ENCODE measurements at regions not wholly inside any gene's neighbourhood (a gene's known extent, or its start where the extent isn't known, plus 50 kb on each side); places are given as distances from the start of the nearest gene placed in this dataset.

- H3K9me3 Mint-ChIP-seq = no peaks in the 10 kb centered on the region
- no peak overlapping the region for H3K9ac ChIP-seq (ENCODE audit: extremely low read depth, low read length, poor library complexity, severe bottlenecking)
- no peaks in the 10 kb centered on the region for H3K36me3 Mint-ChIP-seq (ENCODE audit: low read depth)
- H3K27me3 Mint-ChIP-seq (ENCODE audit: insufficient read depth) = no peaks in the 10 kb centered on the region
- no peak for TF ChIP-seq CTCF (conservative IDR thresholded peaks at IDR 0.05)
- DNase-seq = no peak
- H3K9me3 ChIP-seq (ENCODE audit: control insufficient read depth, low read length) = no peaks in the 10 kb centered on the region
- no peak overlapping the region for H3K27ac Mint-ChIP-seq
- H3K27ac ChIP-seq (ENCODE audit: low read depth, low read length) = no peak overlapping the region
- no peak overlapping the region for H3K4me3 ChIP-seq (ENCODE audit: low read length)
- H3K4me3 Mint-ChIP-seq = no peak overlapping the region
- no peaks in the 10 kb centered on the region for H3K4me1 Mint-ChIP-seq
- WGBS, 2 experiments (ENCODE audit: insufficient coverage in 1 of 2, insufficient read length in 1 of 2) = 92 to 100% methylated on average over 3 to 5 of the region's 5 CpGs
- H3K4me1 ChIP-seq (ENCODE audit: control insufficient read depth, insufficient read depth, low read length) = no peaks in the 10 kb centered on the region
- H3K27me3 ChIP-seq (ENCODE audit: control insufficient read depth, insufficient read depth, low read length, poor library complexity, severe bottlenecking) = no peaks in the 10 kb centered on the region
- H3K36me3 ChIP-seq (ENCODE audit: control insufficient read depth, insufficient read depth, low read length) = no peaks in the 10 kb centered on the region
These were observed 621.5 kb downstream of the CDH9 start for GRCh38 chr5:26416911-26417310.

DNA sequence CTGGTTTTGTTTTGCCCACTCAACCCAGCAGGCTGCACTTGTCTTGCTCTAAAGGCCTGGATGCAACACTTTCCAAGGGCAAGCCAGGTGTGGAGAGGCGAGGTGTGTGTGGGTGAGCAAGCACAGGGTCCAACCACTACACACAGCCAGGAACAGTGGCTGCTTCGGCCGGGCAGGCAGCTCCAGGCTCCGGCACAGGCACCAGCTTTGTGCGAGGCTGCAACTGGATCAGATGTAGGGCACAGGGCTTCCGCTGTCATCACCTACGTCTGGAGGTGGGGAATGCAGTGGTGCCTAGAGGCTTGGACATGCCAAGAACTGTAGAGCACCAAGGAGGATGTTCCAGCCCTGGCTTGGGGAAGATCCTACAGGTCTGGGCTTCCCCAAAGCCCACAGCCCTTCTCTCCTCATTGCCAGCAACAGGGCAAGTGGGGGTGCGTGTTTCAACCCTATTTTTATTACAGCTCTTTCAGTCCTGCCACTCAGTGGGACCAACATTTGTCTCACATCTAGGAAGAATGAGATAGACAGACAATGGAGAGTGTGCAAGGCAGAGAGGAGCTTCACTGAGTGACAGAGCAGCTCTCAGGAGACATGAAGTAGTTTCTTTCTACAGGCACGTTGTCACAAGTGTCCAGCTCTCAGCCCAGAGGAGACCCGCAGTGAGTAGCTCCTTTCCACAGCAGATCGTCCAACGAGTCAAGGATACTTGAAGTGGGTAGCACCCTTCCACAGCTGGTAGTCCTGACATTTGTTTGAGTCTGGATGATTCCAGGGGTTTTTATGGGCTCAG, 622.2 kb downstream of the CDH9 start:
- Histone ChIP-seq H3K27me3 (ENCODE audit: control insufficient read depth, insufficient read depth, low read length, poor library complexity, severe bottlenecking) (no peaks in the 10 kb centered on the region), H3K27ac (ENCODE audit: low read depth, low read length) (no peak overlapping the region), H3K9me3 (ENCODE audit: control insufficient read depth, low read length) (no peaks in the 10 kb centered on the region), H3K9ac (ENCODE audit: extremely low read depth, low read length, poor library complexity, severe bottlenecking) (no peak overlapping the region), H3K4me1 (ENCODE audit: control insufficient read depth, insufficient read depth, low read length) (no peaks in the 10 kb centered on the region), H3K36me3 (ENCODE audit: control insufficient read depth, insufficient read depth, low read length) (no peaks in the 10 kb centered on the region), H3K4me3 (ENCODE audit: low read length) (no peak overlapping the region)
- 94 to 98% methylated on average over 5 to 12 of the region's 12 CpGs for WGBS, 2 experiments (ENCODE audit: insufficient coverage in 1 of 2, insufficient read length in 1 of 2)
- no peaks in the 10 kb centered on the region for H3K9me3 Mint-ChIP-seq
- no peak for DNase-seq
- H3K27ac Mint-ChIP-seq = no peak overlapping the region
- TF ChIP-seq CTCF (conservative IDR thresholded peaks at IDR 0.05) = no peak
- no peaks in the 10 kb centered on the region for H3K36me3 Mint-ChIP-seq (ENCODE audit: low read depth)
- no peaks in the 10 kb centered on the region for H3K27me3 Mint-ChIP-seq (ENCODE audit: insufficient read depth)
- H3K4me3 Mint-ChIP-seq = no peak overlapping the region
- H3K4me1 Mint-ChIP-seq = no peaks in the 10 kb centered on the region

- H3K36me3 Mint-ChIP-seq (ENCODE audit: low read depth) = no peaks in the 10 kb centered on the region
- no peaks in the 10 kb centered on the region for H3K4me1 Mint-ChIP-seq
- no peak for DNase-seq
- H3K27ac ChIP-seq (ENCODE audit: low read depth, low read length) = no peak overlapping the region
- no peak overlapping the region for H3K4me3 Mint-ChIP-seq
- no peak overlapping the region for H3K4me3 ChIP-seq (ENCODE audit: low read length)
- TF ChIP-seq CTCF (conservative IDR thresholded peaks at IDR 0.05) = no peak
- no peaks in the 10 kb centered on the region for H3K9me3 ChIP-seq (ENCODE audit: control insufficient read depth, low read length)
- no peaks in the 10 kb centered on the region for H3K36me3 ChIP-seq (ENCODE audit: control insufficient read depth, insufficient read depth, low read length)
- 88 to 94% methylated on average over 5 of the region's 5 CpGs for WGBS, 2 experiments (ENCODE audit: insufficient coverage in 1 of 2, insufficient read length in 1 of 2)
- H3K27me3 Mint-ChIP-seq (ENCODE audit: insufficient read depth) = no peaks in the 10 kb centered on the region
- H3K9me3 Mint-ChIP-seq = no peaks in the 10 kb centered on the region
- no peak overlapping the region for H3K27ac Mint-ChIP-seq
- H3K9ac ChIP-seq (ENCODE audit: extremely low read depth, low read length, poor library complexity, severe bottlenecking) = no peak overlapping the region
- no peaks in the 10 kb centered on the region for H3K4me1 ChIP-seq (ENCODE audit: control insufficient read depth, insufficient read depth, low read length)
- H3K27me3 ChIP-seq (ENCODE audit: control insufficient read depth, insufficient read depth, low read length, poor library complexity, severe bottlenecking) = no peaks in the 10 kb centered on the region
These were observed 647.8 kb downstream of the CDH9 start for GRCh38 chr5:26390608-26391007.

Measured in endodermal cell (in vitro differentiated cells).